OCI-LY7 (cell line): ENCODE measurements at regions not wholly inside any gene's neighbourhood (a gene's known extent, or its start where the extent isn't known, plus 50 kb on each side); places are given as distances from the start of the nearest gene placed in this dataset.

ENCODE experiments used
- BruUV-seq: library from RNA; stranded (reverse); fragments of 400-500 nt; replicated peaks from 2 replicates; lab custom pipeline; 2021; lab: Mats Ljungman, UMichigan
- CTCF ChIA-PET: fragments of 300-600 bp; sonication (Branson Sonifier 250); formaldehyde crosslinking; loops from one replicate; lab custom pipeline; 2022; ENCODE audit warnings: antibody characterized with exemption; ENCODE audit not compliant: unreplicated experiment; lab: Charles Lee
- POLR2A ChIA-PET: fragments of 300-600 bp; sonication (Branson Sonifier 250); formaldehyde crosslinking; loops from one replicate; lab custom pipeline; 2022; ENCODE audit warnings: antibody characterized with exemption; lab: Charles Lee
- DNase-seq: peaks from one replicate; pipeline ENCODE4 v3.0.0-alpha.2; 2015; ENCODE audit warnings: low spot score
- H2AFZ ChIP-seq: fragments of 200-600 bp; sonication (generic), shearing (Covaris generic); 2 replicates; pipeline ENCODE4 v1.6.1; 2014; ENCODE audit warnings: mild to moderate bottlenecking, antibody characterized with exemption, low read length, moderate library complexity
- H3K27ac ChIP-seq: fragments of 200-600 bp; sonication (generic); 2 replicates; pipeline ENCODE4 v1.5.1; 2014; ENCODE audit warnings: mixed run types, low read depth, mild to moderate bottlenecking, moderate library complexity, low read length, inconsistent platforms; ENCODE audit not compliant: poor library complexity, severe bottlenecking
- H3K36me3 ChIP-seq: fragments of 200-600 bp; sonication (generic); 2 replicates; pipeline ENCODE4 v1.6.1; 2014; ENCODE audit warnings: mild to moderate bottlenecking, antibody characterized with exemption, low read length, moderate library complexity, mixed read lengths; ENCODE audit not compliant: insufficient read depth
- H3K4me1 ChIP-seq: fragments of 200-600 bp; sonication (generic); 2 replicates; pipeline ENCODE4 v1.5.1; 2014; ENCODE audit warnings: mild to moderate bottlenecking, low read length; ENCODE audit not compliant: insufficient read depth, poor library complexity, severe bottlenecking
- H3K4me2 ChIP-seq: fragments of 200-600 bp; sonication (generic); 2 replicates; pipeline ENCODE4 v1.6.1; 2014; ENCODE audit warnings: mild to moderate bottlenecking, low read length
- H3K4me3 ChIP-seq: fragments of 200-600 bp; sonication (generic); 2 replicates; pipeline ENCODE4 v1.5.1; 2014; ENCODE audit warnings: mild to moderate bottlenecking, low read depth, low read length; ENCODE audit not compliant: poor library complexity, severe bottlenecking
- H3K79me2 ChIP-seq: fragments of 200-600 bp; sonication (generic); 2 replicates; pipeline ENCODE4 v1.6.1; 2016; ENCODE audit warnings: low read depth, mild to moderate bottlenecking, low read length, moderate library complexity, mixed read lengths; ENCODE audit not compliant: insufficient read depth
- H3K9me2 ChIP-seq: fragments of 200-600 bp; sonication (generic); 2 replicates; pipeline ENCODE4 v1.6.1; 2016; ENCODE audit warnings: mild to moderate bottlenecking, low read length, mixed read lengths; ENCODE audit not compliant: insufficient read depth
- H3K9me3 ChIP-seq: fragments of 200-600 bp; sonication (generic); 2 replicates; pipeline ENCODE4 v1.6.1; 2014; ENCODE audit warnings: mild to moderate bottlenecking, mixed run types, low read length, mixed read lengths
- H4K20me1 ChIP-seq: fragments of 200-600 bp; sonication (generic); 2 replicates; pipeline ENCODE4 v1.6.1; 2014; ENCODE audit warnings: mild to moderate bottlenecking, antibody characterized with exemption, low read length, moderate library complexity, mixed read lengths; ENCODE audit not compliant: insufficient read depth
- CTCF ChIP-seq: fragments of 200-600 bp; sonication (generic); conservative IDR thresholded peaks from 2 replicates; pipeline ENCODE4 v1.5.1; 2014; ENCODE audit warnings: mild to moderate bottlenecking, antibody characterized with exemption, low read length, moderate library complexity, mixed read lengths
- EZH2phosphoT487 ChIP-seq: fragments of 200-600 bp; sonication (generic); IDR thresholded peaks from 2 replicates; pipeline ENCODE4 v1.6.1; 2018; ENCODE audit warnings: low read depth, borderline replicate concordance, mild to moderate bottlenecking, mixed run types, antibody characterized with exemption, low read length, moderate library complexity, mixed read lengths
- intact Hi-C: fragments of 100-400 bp; cut with micrococcal nuclease; formaldehyde crosslinking; loops from one replicate; pipeline ENCODE4 v1.10.0; 2022; ENCODE audit not compliant: unreplicated experiment

GRCh38 chr2:129267559-129267958 lies 711.9 kb upstream of the RAB6C start:
- Histone ChIP-seq H3K9me2 (no peaks in the 10 kb centered on the region), H3K79me2 (no peaks in the 10 kb centered on the region), H3K4me2 (no peak overlapping the region), H3K36me3 (no peaks in the 10 kb centered on the region), H4K20me1 (no peaks in the 10 kb centered on the region), H3K4me1 (no peaks in the 10 kb centered on the region), H2AFZ (no peak overlapping the region), H3K9me3 (no peaks in the 10 kb centered on the region), H3K27ac (no peak overlapping the region), H3K4me3 (no peak overlapping the region)
- CTCF ChIA-PET, result no interaction called here
- no peak for DNase-seq
- POLR2A ChIA-PET, result interaction anchor here (0.6 to 1.2 kb wide), 2 partner anchors 8 to 387 kb away, joined by 3 to 4 read pairs; no protein-coding TSS in a partner anchor
- TF ChIP-seq CTCF, result no peak
- TF ChIP-seq EZH2phosphoT487, result no peak
- intact Hi-C loops, result no loop called here
- BruUV-seq, result no TSS peak

- CTCF ChIA-PET, result no interaction called here
Observed at GRCh38 chr2:129273266-129274037, 706.0 kb upstream of the RAB6C start.

More at GRCh38 chr2:129273266-129274037, 706.0 kb upstream of the RAB6C start:
- Histone ChIP-seq H3K4me3 (no peak overlapping the region), H4K20me1 (no peaks in the 10 kb centered on the region), H3K4me1 (no peaks in the 10 kb centered on the region), H3K27ac (no peak overlapping the region), H2AFZ (no peak overlapping the region), H3K79me2 (no peaks in the 10 kb centered on the region), H3K36me3 (no peaks in the 10 kb centered on the region), H3K9me3 (no peaks in the 10 kb centered on the region), H3K9me2 (no peaks in the 10 kb centered on the region), H3K4me2 (no peak overlapping the region)
- TF ChIP-seq CTCF, result no peak
- TF ChIP-seq EZH2phosphoT487, result no peak
- no TSS peak for BruUV-seq
- no peak for DNase-seq
- POLR2A ChIA-PET, result no interaction called here
- intact Hi-C loops, result no loop called here
